ENCODE measurements at regions not wholly inside any gene's neighbourhood (a gene's known extent, or its start where the extent isn't known, plus 50 kb on each side); places are given as distances from the start of the nearest gene placed in this dataset.

DNA sequence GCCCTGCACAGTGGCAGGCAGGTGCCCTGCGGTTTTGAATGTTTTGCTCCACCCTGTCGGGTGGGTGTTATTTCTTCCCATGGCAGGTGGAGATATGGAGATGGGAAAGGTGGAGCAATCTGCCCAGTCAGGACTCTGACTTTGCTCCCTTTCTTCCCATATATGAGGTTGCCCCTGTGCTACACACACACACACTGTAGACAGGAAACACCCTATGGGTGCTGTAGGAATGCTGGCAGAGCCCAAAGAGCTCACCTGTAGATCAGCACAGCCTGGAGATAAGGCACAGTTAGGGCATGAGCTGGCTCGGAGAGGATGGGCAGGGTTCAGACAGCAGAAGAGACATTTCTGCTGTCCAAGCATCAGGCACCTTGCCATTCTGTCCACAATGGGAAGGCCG is 246.0 kb upstream of the AJAP1 start:
- H3K79me2 ChIP-seq (ENCODE audit: insufficient read depth, low read length), result no peaks in the 10 kb centered on the region
- no peaks in the 10 kb centered on the region for H4K20me1 ChIP-seq (ENCODE audit: insufficient read depth, low read length)
- Mint-ChIP-seq H3K27me3 (ENCODE audit: low read depth, unreplicated experiment) (peaks cover 7% of the 10 kb centered on the region), H3K9me3 (ENCODE audit: unreplicated experiment) (peaks cover 1% of the 10 kb centered on the region), H3K27ac (ENCODE audit: unreplicated experiment) (no peak overlapping the region), H3K4me3 (ENCODE audit: unreplicated experiment) (no peak overlapping the region), H3K36me3 (ENCODE audit: low read depth, unreplicated experiment) (no peaks in the 10 kb centered on the region), H3K4me1 (ENCODE audit: low read depth, unreplicated experiment) (no peaks in the 10 kb centered on the region)
- TF ChIP-seq, protein P1, sequence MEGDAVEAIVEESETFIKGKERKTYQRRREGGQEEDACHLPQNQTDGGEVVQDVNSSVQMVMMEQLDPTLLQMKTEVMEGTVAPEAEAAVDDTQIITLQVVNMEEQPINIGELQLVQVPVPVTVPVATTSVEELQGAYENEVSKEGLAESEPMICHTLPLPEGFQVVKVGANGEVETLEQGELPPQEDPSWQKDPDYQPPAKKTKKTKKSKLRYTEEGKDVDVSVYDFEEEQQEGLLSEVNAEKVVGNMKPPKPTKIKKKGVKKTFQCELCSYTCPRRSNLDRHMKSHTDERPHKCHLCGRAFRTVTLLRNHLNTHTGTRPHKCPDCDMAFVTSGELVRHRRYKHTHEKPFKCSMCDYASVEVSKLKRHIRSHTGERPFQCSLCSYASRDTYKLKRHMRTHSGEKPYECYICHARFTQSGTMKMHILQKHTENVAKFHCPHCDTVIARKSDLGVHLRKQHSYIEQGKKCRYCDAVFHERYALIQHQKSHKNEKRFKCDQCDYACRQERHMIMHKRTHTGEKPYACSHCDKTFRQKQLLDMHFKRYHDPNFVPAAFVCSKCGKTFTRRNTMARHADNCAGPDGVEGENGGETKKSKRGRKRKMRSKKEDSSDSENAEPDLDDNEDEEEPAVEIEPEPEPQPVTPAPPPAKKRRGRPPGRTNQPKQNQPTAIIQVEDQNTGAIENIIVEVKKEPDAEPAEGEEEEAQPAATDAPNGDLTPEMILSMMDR (IDR thresholded peaks at IDR 0.05; ENCODE audit: insufficient read depth, low read depth, low read length), result no peak
- TF ChIP-seq EZH2 (IDR thresholded peaks at IDR 0.05; ENCODE audit: insufficient read depth, low read length), result no peak
- no peak overlapping the region for H3K27ac ChIP-seq (ENCODE audit: low read depth, low read length)
- H3K36me3 ChIP-seq (ENCODE audit: insufficient read depth, low read length), result no peaks in the 10 kb centered on the region
- no peak overlapping the region for H2AFZ ChIP-seq (ENCODE audit: low read depth, low read length)
- H3K9ac ChIP-seq (ENCODE audit: low read length), result no peak overlapping the region
- H3K27me3 ChIP-seq (ENCODE audit: insufficient read depth, low read length), result no peaks in the 10 kb centered on the region
- no peaks in the 10 kb centered on the region for H3K4me1 ChIP-seq (ENCODE audit: insufficient read depth, low read length)
- H3K9me3 ChIP-seq (ENCODE audit: insufficient read depth, low read depth, low read length), result peaks cover 5% of the 10 kb centered on the region
- no peak overlapping the region for H3K4me2 ChIP-seq (ENCODE audit: low read length)
- H3K4me3 ChIP-seq (ENCODE audit: insufficient read depth, low read depth, low read length), result no peak overlapping the region
- DNase-seq (ENCODE audit: low read depth), result no peak
- FAIRE-seq, result no peak

DNA sequence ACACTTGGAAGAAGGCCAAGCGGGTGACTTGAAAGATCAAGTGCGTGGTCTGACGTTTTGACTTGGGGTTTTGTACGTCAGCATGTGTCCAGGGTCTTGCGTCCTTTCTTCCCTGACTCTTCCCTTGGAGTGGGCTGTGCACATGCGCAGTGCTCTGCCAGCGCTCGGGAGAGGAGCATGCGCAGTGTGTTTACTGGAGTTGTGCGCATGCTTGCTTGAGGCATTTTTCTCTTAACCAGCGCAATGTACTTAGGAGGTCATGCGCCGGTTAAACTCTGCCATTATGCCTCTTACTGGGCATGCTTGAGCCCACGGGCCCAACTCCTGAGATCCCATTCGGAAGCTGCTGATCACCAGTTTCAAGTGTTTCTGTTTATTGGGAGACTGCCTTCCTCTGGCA is 242.5 kb upstream of the AJAP1 start:
- Mint-ChIP-seq H3K27me3 (ENCODE audit: low read depth, unreplicated experiment) (peaks cover 2% of the 10 kb centered on the region), H3K27ac (ENCODE audit: unreplicated experiment) (no peak overlapping the region), H3K9me3 (ENCODE audit: unreplicated experiment) (peaks cover 3% of the 10 kb centered on the region), H3K4me1 (ENCODE audit: low read depth, unreplicated experiment) (no peaks in the 10 kb centered on the region), H3K36me3 (ENCODE audit: low read depth, unreplicated experiment) (no peaks in the 10 kb centered on the region), H3K4me3 (ENCODE audit: unreplicated experiment) (no peak overlapping the region)
- TF ChIP-seq, protein P1 (IDR thresholded peaks at IDR 0.05; ENCODE audit: insufficient read depth, low read depth, low read length), result no peak
- TF ChIP-seq EZH2 (IDR thresholded peaks at IDR 0.05; ENCODE audit: insufficient read depth, low read length), result no peak
- Histone ChIP-seq H3K4me3 (ENCODE audit: insufficient read depth, low read depth, low read length) (no peak overlapping the region), H3K36me3 (ENCODE audit: insufficient read depth, low read length) (no peaks in the 10 kb centered on the region), H4K20me1 (ENCODE audit: insufficient read depth, low read length) (no peaks in the 10 kb centered on the region), H2AFZ (ENCODE audit: low read depth, low read length) (no peak overlapping the region), H3K27ac (ENCODE audit: low read depth, low read length) (no peak overlapping the region), H3K4me1 (ENCODE audit: insufficient read depth, low read length) (no peaks in the 10 kb centered on the region), H3K9ac (ENCODE audit: low read length) (no peak overlapping the region), H3K79me2 (ENCODE audit: insufficient read depth, low read length) (no peaks in the 10 kb centered on the region), H3K4me2 (ENCODE audit: low read length) (no peak overlapping the region), H3K9me3 (ENCODE audit: insufficient read depth, low read depth, low read length) (peaks cover 5% of the 10 kb centered on the region), H3K27me3 (ENCODE audit: insufficient read depth, low read length) (no peaks in the 10 kb centered on the region)
- no peak for FAIRE-seq
- no peak for DNase-seq (ENCODE audit: low read depth)

DNA sequence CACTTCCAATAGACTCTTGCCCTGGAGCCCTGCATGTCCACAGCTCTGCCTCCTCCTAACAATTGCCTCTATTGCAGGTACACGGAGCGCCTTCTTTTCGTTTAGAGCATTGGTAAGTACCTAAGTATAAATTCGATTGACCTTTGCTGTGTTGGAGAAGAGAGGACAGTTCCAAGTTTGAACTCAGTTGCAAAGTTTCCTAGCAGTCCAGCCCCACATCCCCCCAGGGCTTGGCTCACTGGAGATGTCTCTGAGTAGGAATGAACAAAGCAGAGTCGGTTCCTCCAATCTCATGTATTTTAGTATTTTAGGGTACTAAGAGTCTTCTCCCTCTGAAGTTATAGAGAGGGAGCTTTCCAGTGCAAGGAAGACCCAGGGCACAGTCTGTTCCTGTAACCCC is 238.9 kb upstream of the AJAP1 start:
- Mint-ChIP-seq H3K27me3 (ENCODE audit: low read depth, unreplicated experiment) (no peaks in the 10 kb centered on the region), H3K9me3 (ENCODE audit: unreplicated experiment) (peaks cover 8% of the 10 kb centered on the region), H3K36me3 (ENCODE audit: low read depth, unreplicated experiment) (no peaks in the 10 kb centered on the region), H3K4me3 (ENCODE audit: unreplicated experiment) (no peak overlapping the region), H3K4me1 (ENCODE audit: low read depth, unreplicated experiment) (no peaks in the 10 kb centered on the region), H3K27ac (ENCODE audit: unreplicated experiment) (no peak overlapping the region)
- DNase-seq (ENCODE audit: low read depth), result no peak
- no peaks in the 10 kb centered on the region for H3K4me1 ChIP-seq (ENCODE audit: insufficient read depth, low read length)
- FAIRE-seq, result no peak
- H3K79me2 ChIP-seq (ENCODE audit: insufficient read depth, low read length), result no peaks in the 10 kb centered on the region
- no peaks in the 10 kb centered on the region for H4K20me1 ChIP-seq (ENCODE audit: insufficient read depth, low read length)
- no peak overlapping the region for H3K27ac ChIP-seq (ENCODE audit: low read depth, low read length)
- no peak overlapping the region for H2AFZ ChIP-seq (ENCODE audit: low read depth, low read length)
- TF ChIP-seq, protein P1 (IDR thresholded peaks at IDR 0.05; ENCODE audit: insufficient read depth, low read depth, low read length), result no peak
- no peak for TF ChIP-seq EZH2 (IDR thresholded peaks at IDR 0.05; ENCODE audit: insufficient read depth, low read length)
- H3K4me2 ChIP-seq (ENCODE audit: low read length), result no peak overlapping the region
- H3K4me3 ChIP-seq (ENCODE audit: insufficient read depth, low read depth, low read length), result no peak overlapping the region
- peaks cover 4% of the 10 kb centered on the region for H3K9me3 ChIP-seq (ENCODE audit: insufficient read depth, low read depth, low read length)
- no peaks in the 10 kb centered on the region for H3K27me3 ChIP-seq (ENCODE audit: insufficient read depth, low read length)
- H3K36me3 ChIP-seq (ENCODE audit: insufficient read depth, low read length), result no peaks in the 10 kb centered on the region
- H3K9ac ChIP-seq (ENCODE audit: low read length), result no peak overlapping the region
